ENCODE measurements at regions not wholly inside any gene's neighbourhood (a gene's known extent, or its start where the extent isn't known, plus 50 kb on each side); places are given as distances from the start of the nearest gene placed in this dataset.

DNA sequence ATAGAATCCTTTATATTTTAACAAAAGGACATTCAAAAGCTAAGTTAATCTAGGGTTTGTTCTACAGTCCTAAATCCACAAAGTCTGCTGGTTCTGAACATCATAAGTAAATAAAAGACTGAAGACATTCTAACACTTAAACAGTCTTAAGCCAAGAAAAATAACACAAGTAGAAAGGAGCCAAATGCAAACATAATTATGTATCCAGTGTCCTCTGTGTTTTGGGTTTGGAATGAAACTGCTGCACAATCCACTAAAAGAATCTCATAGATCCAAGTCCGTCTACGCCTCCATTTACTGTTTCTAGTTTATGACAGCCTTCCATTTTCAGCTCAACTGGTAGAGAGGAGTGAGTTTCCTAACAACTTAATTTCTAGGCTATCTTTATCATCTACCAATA, 623.6 kb upstream of the FZD8 start:
- H3K4me3 ChIP-seq, result no peak overlapping the region

DNA sequence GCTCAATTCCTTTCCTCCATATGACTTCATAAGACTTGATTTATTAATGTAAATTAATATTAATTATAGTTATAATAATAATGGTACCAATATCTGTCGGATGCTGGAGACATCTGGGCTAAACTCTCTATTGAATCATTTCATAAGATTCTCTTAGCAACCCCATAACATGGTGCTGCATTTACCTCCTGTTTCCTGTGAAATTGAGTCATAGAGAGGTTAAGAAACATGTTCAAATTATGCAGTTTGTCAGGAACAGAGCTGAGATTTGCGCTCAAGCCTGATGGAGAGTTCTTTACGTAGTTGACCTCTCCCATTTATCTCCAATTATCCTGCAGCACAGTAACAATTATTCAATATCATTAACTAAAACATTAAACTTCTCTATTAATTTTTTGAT, 621.8 kb upstream of the FZD8 start:
- no peaks in the 10 kb centered on the region for H3K36me3 ChIP-seq
- TF ChIP-seq, protein P1, sequence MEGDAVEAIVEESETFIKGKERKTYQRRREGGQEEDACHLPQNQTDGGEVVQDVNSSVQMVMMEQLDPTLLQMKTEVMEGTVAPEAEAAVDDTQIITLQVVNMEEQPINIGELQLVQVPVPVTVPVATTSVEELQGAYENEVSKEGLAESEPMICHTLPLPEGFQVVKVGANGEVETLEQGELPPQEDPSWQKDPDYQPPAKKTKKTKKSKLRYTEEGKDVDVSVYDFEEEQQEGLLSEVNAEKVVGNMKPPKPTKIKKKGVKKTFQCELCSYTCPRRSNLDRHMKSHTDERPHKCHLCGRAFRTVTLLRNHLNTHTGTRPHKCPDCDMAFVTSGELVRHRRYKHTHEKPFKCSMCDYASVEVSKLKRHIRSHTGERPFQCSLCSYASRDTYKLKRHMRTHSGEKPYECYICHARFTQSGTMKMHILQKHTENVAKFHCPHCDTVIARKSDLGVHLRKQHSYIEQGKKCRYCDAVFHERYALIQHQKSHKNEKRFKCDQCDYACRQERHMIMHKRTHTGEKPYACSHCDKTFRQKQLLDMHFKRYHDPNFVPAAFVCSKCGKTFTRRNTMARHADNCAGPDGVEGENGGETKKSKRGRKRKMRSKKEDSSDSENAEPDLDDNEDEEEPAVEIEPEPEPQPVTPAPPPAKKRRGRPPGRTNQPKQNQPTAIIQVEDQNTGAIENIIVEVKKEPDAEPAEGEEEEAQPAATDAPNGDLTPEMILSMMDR (IDR thresholded peaks at IDR 0.05), result no peak
- no peak for DNase-seq (ENCODE audit: low spot score)
- H3K4me3 ChIP-seq, result no peak overlapping the region
- H3K27me3 ChIP-seq, result no peaks in the 10 kb centered on the region
- no peak overlapping the region for H3K27ac ChIP-seq
- no peaks in the 10 kb centered on the region for H3K9me3 ChIP-seq
- H3K4me1 ChIP-seq, result no peaks in the 10 kb centered on the region

More for the DNA sequence above, 623.6 kb upstream of the FZD8 start:
- no peaks in the 10 kb centered on the region for H3K9me3 ChIP-seq
- no peaks in the 10 kb centered on the region for H3K4me1 ChIP-seq
- H3K27me3 ChIP-seq, result no peaks in the 10 kb centered on the region
- H3K36me3 ChIP-seq, result no peaks in the 10 kb centered on the region
- DNase-seq (ENCODE audit: low spot score), result no peak
- TF ChIP-seq, protein P1 (IDR thresholded peaks at IDR 0.05), result no peak
- no peak overlapping the region for H3K27ac ChIP-seq

DNA sequence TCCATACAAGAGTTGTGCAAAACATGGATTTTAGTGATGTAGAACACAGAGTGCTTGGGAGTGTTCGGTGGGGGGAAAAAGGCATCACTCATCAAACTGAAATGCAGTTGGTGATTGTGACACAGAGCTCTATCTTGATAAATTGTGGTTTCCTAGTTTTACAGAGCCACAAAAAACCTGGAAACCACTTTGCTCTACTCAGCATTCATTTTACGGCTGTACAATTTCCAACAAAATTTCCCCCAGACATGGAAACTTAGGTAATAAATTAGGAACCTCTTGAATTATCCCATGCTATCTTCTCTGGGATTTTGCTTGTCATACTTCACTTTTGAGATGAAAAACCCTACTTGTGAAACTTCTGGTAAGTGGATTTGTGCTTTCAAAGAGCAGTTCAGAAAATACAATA, 614.9 kb upstream of the FZD8 start:
- no peak overlapping the region for H3K4me3 ChIP-seq
- peaks cover 0 to 12% of the 10 kb centered on the region in 2 donors for H3K4me1 ChIP-seq
- no peaks in the 10 kb centered on the region for H3K27me3 ChIP-seq
- no peaks in the 10 kb centered on the region for H3K9me3 ChIP-seq
- H3K27ac ChIP-seq, result no peak overlapping the region
- TF ChIP-seq, protein P1 (IDR thresholded peaks at IDR 0.05), result no peak
- no peak for DNase-seq (ENCODE audit: low spot score)
- H3K36me3 ChIP-seq, result no peaks in the 10 kb centered on the region

GRCh38 chr10:36256166-36256565, 614.1 kb upstream of the FZD8 start:
- no peaks in the 10 kb centered on the region for H3K9me3 ChIP-seq
- H3K27me3 ChIP-seq, result no peaks in the 10 kb centered on the region
- peaks cover 0 to 12% of the 10 kb centered on the region in 2 donors for H3K4me1 ChIP-seq
- H3K36me3 ChIP-seq, result no peaks in the 10 kb centered on the region
- TF ChIP-seq, protein P1 (IDR thresholded peaks at IDR 0.05), result no peak
- no peak overlapping the region for H3K4me3 ChIP-seq
- no peak overlapping the region for H3K27ac ChIP-seq
- no peak for DNase-seq (ENCODE audit: low spot score)

- Histone ChIP-seq H3K36me3 (no peaks in the 10 kb centered on the region), H3K27ac (no peak overlapping the region), H3K27me3 (no peaks in the 10 kb centered on the region), H3K9me3 (no peaks in the 10 kb centered on the region), H3K4me3 (no peak overlapping the region), H3K4me1 (peaks cover 0 to 12% of the 10 kb centered on the region in 2 donors)
- DNase-seq (ENCODE audit: low spot score), result peak; percentile 73
- TF ChIP-seq, protein P1 (IDR thresholded peaks at IDR 0.05), result no peak
Measured at GRCh38 chr10:36254199-36254598, 612.1 kb upstream of the FZD8 start.

DNA sequence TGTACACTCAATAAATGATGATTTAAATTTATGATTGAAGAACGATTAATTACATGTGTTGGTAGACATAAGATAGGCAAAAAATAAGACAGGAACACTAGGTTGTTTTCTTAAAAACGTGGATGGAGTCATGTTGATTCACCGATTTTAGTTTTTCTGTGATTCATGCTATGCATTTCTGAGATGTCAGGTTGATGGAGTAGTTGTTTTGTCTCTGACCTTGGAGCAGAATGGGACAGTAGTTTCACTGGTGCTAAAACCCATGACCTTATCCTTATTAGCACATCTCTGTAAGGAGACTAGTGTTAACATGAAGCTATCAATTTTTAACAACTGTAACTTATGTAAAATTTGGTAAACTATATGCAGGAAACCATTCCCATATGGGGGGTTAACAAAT, 611.6 kb upstream of the FZD8 start:
- Histone ChIP-seq H3K4me1 (peaks cover 0 to 12% of the 10 kb centered on the region in 2 donors), H3K36me3 (no peaks in the 10 kb centered on the region)

More for the DNA sequence above, 611.6 kb upstream of the FZD8 start:
- TF ChIP-seq, protein P1 (IDR thresholded peaks at IDR 0.05), result no peak
- Histone ChIP-seq H3K9me3 (no peaks in the 10 kb centered on the region), H3K4me3 (no peak overlapping the region), H3K27me3 (no peaks in the 10 kb centered on the region), H3K27ac (no peak overlapping the region)
- DNase-seq (ENCODE audit: low spot score), result no peak

All from right atrium auricular region (tissue), 2 donors.